HG03025 (cell line): ENCODE measurements at regions not wholly inside any gene's neighbourhood (a gene's known extent, or its start where the extent isn't known, plus 50 kb on each side); places are given as distances from the start of the nearest gene placed in this dataset.
"Not testable (repeated sequence)": the region's sequence is repeated elsewhere in the genome, so short reads cannot be mapped to it uniquely, and the experiment has no call there.

Experiments used
- ATAC-seq: cut with Tn5 transposase; IDR thresholded peaks from one replicate; pipeline ENCODE4 v1.9.1; 2021; ENCODE audit warnings: mild to moderate bottlenecking, moderate library complexity; ENCODE audit not compliant: unreplicated experiment, low FRiP score

DNA sequence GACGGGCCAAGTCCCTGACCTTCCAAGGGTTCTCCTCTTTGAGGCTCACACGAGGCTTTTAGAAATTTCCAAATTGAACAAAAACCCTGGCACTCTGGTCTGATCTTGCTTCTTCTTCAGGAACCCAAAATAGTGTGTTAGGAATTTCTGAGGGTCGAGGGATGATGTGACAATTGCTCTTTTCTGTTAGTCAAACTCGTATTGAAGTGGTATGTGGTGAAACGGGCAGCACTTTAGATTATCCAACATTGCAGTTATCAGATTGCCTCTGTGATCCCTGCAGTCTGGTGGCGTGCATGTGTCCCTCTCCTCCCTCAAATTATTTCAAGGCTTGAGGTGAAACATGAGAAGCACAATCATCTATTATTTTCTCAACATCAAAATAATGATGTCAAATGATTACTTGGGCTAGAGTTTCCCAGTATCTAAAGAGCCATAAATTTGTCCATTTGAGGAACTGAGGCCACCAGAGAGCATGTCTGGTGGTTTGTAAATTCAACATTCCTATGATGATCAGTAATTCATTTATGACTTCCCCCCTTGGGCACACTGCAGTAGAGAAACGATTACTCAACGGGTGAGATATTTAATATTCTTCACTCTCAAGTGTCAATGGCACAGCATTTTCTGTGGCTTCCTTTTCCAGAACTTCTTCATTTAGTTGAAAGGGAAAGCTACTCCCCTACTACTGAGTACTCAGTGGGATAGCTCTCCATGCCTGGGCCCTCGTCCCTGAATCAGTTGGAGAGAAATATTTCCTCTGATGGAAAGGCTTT, 308.6 kb upstream of the MAP3K7 start:
- ATAC-seq: no peak

DNA sequence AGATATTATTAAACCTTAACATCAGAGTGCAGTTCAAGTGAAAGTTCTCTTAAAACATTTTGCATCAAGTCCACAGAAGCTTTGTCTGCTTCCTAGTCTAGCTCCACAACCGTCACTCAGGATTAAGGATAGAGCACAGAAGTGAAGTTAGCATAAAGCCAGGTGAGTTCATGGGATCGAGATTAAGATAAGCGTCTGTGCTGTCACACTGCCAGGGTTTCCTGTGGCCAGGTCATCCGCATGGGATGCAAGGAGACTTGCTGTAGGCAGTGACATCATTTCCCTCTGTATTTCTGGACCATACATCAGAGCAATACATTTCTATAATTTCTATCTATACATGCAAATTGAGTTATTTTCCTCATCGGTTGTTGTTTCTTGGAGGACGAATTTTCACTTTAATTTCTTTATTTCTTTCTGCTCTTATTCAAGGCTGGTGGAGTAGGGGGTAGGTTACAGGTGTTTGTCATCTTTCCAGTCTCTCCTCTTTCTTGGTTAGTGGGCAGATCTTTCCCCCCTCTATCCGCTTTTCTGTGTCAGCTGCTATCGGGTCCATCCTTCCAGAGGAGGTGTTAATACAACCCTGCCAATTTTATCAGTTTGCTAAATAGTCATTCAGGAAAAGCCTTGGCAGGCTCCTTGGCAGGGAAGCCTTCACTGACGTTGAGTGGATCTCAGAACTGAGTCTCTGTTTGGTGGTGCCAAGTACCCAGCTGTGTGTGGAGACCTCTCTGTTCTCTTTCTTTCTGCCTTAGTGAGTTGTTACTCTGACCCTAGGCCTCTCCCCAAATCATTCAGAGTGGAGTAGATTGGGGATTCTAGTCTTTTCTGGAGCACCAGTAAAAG, 307.6 kb upstream of the MAP3K7 start:
- ATAC-seq: no peak

DNA sequence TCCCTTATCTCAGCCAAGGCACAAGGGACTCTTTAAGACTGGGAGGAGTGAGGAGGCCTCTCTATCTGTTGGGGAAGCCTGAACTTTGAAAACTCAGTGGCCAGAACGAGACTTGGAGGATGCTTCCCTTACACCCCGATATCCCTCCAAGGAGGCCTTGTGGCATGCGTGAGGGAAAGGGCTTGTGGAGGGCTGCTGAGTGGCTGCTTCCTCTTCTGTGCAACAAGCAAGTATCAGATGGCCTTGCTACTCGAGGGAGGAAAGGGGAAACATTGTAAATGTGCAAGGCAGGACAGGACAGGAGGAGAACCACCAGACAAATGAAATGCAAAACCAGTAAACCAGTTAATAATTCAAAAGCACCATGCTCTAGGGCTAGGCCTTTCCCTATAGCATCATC, 306.5 kb upstream of the MAP3K7 start:
- ATAC-seq: no peak

DNA sequence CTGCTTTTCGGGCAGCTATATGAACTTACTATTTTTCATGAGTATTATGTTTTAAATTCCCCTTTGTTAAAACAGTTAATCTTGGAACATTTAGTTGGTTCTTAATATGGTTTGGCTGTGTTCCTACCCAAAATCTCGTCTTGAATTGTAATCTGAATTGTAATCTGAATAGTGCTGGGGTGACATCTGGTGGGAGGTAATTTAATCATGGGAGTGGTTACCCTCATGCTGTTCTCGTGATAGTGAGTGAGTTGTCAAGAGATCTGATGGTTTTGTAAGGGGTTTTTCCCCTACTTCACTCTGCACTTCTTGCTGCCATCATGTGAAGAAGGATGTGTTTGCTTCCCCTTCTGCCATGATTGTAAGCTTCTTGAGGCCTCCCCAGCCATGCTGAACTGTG, 305.4 kb upstream of the MAP3K7 start:
- ATAC-seq: no peak

DNA sequence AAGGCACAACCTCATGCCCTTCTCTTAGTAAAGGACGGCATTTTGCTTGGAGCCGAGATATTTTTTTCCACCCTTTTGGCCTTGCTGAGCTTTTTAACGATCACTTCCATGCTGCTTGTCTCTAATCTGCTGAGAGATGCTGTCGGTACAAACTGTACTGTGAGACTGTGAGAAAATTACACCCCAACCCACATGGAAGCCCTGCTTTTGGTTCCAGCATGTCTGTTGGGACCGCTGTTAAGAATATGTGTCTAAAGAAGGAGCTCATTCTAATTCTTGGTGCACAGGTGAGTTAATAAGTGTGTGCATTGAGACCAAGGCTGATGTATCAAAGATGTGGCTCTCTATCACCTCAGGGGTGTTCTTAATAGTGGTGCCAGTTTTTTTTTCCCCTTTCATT, 304.5 kb upstream of the MAP3K7 start:
- no peak for ATAC-seq

DNA sequence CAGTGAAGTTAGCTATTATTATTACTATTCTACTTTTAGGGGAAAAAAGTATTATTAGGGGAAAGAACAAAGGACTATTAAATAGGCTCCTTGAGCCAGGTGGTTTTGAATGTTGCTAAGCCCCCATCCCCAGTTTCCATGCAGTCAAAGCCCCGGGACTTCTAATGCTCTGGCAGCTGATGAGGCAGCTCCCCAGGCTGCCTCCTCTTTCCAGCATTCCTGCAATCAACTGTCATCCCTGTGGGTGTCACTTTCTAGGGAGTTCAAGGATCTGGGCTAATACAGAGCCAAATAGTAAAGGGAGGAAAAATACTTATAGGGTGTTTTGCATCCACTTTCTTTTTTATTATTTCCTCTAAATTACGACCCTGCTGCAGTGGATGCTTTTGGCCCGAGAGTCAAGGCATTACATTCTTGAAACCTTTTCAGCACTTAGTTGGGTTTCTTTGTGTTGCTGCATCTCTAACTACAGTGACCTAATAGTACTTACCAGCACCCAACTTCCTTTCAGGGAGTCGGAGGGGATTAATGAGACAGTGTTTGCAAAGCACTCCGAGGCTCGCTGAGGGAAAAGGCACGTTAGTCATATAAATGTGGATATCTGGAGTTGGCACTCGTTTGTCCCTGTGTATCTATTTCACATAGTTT, 303.9 kb upstream of the MAP3K7 start:
- no peak for ATAC-seq

DNA sequence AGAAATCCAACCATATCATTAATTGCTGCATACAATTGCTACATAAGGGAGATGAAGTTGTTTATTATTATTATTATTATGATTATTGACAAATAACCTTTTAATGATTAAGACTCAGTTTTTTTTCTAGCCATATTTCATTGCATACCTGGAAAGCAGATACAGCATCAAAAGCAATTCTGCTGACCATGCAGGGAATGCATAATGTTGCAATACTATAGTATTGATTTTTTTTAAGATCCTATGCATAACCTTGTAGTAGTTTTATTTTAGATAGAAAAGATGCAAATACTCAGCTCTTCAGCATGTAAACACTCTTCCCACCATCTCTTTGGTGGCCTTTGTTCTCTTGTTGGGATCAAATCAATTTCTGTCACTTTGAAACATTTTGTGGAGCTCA, 300.9 kb upstream of the MAP3K7 start:
- ATAC-seq: no peak

DNA sequence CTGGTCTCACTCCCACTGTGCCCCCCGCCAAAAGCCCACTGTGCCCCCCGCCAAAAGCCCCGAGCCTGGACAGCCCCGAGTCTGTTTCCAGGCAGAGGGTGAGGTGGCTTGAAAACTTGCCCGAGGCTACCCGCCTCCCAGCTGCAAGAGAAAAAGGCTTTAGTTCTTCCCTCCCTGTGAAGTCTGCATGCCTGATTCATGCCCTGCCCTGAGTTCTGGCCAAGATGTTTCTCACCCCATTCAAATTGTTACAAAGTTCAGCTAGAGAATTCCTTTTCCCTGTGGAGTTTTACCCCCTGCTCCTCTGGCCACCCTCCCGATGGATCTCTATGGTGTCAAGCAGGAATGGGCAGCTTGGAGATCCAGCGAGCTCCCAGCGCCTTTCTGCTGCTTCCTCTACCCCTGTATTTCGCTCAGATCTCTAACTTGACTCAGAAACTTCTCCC, 298.8 kb upstream of the MAP3K7 start:
- no peak for ATAC-seq

DNA sequence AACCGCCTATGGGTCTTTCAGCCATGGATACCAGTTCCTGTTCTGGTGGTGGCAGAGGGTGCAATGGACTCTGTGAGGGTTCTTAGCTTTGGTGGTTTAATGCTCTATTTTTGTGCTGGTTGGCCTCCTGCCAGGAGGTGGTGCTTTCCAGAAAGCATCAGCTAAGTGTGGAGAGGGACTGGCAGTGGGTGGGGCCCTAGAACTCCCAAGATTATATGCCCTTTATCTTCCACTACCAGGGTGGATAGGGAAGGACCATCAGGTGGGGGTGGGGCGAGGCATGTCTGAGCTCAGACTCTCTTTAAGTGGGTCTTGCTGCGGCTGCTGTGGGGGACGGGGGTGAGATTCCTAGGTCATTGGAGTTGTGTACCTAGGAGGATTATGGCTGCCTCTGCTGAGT, 298.3 kb upstream of the MAP3K7 start:
- not testable (repeated sequence) for ATAC-seq

DNA sequence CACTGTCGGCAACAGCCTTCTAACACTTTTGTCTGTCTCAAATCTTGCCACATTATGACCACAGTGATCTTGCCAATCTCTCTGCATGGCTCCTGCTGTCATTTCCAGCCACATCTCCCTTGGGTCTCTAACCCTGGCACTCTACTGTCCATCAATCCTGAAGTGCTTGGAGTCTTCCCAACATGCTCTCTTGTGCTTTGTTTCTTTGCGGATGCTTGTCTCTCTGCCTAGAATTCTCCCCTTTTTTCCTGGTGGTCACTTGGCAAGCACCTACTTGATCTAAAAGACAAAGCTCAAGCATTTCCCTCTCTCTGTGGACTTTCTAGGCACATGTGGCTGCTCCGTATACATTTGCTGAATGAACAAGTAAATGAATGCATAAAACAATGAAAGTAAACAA, 290.7 kb upstream of the MAP3K7 start:
- ATAC-seq: no peak

DNA sequence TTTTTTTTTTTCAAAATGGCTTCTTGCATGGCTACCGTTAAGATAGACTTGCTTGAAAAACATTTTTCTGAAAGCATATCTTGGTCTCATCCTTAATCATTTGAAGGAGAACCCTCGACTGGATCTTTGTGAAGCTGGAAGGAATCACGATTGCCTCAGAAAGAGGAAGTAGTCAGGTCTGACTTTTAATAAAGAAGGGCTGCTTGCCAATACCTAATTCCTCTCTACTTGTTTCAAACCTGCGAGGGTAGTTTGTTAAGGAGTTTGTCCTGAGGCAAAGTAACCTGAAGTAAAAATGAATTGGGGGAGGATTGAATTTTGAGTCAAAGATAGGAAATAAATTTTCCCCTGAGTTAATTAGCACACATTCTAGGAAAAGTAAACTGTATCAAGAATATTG, 288.1 kb upstream of the MAP3K7 start:
- no peak for ATAC-seq

DNA sequence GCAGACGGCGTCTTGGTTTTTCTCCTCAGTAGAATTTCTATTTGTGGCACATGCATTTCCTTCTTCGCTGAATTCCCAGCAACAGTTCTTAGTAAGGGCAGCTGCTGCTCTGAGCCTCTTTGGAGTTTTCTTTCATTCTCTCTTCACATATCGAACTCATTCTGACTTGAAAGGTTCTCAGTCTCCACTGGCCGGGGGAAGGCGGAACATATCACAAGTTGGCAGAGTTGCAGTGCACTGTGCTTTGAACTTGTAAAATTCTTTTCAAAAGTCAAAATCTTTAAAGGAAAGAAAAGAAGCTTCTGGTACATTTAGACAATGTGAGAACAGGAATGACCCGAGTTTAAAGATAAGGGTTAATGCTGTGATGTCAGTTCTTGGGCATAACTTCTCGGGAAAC, 286.1 kb upstream of the MAP3K7 start:
- ATAC-seq: no peak

DNA sequence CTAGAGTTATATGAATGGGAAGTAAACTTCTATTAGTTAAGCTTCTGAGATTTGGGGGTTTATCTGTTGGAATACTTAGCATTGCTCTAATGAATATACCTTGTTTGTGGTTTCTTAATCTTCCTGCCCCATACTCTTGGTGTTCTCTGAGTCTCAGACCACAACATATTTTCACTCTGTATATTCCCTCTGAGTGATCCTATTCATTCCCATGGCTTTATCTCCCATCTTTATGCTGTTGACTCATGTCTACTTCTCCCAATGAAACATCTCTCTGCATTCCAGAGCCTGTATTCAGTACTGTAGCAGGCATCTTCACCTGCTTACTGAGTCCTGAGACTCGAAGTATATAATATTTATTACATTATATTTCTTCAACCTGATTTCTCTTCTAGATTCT, 283.7 kb upstream of the MAP3K7 start:
- no peak for ATAC-seq

DNA sequence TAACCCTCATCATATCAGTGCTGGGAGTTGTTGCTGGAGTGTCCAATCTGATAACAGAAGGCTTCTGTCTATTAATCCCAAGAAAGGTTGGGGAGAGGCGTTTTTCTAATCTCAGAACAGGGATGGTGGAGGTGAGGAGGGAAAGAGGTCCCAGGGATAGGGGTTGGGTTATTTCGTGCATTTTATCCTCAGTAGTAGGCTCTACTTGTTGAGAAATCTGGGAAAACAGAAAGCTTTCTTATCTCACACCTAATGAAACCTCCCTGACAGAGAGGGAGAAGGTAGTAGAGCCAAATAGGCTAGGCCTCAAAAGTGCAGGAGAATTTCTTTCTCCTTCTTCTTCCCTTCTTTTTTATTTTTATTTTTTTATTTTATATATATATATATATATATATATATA, 281.8 kb upstream of the MAP3K7 start:
- no peak for ATAC-seq

DNA sequence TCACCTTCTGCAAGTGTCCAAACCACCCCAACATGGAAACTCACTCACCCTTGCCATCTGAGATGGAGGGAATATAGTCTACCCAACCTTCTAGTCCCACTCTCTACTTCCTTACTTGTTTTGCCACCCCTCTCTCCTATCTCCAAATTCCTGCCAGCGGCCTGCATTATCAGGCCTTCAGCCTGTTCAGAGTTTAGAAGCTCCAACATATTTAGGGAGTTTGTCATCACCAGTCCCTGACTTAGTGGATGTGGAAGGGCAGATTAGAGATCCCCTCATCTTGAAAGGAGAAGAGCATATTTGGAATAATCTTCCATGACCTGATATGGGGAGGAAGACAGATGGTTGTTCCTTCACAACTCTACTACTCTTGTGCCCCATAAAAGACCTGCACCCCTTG, 281.4 kb upstream of the MAP3K7 start:
- ATAC-seq: no peak

DNA sequence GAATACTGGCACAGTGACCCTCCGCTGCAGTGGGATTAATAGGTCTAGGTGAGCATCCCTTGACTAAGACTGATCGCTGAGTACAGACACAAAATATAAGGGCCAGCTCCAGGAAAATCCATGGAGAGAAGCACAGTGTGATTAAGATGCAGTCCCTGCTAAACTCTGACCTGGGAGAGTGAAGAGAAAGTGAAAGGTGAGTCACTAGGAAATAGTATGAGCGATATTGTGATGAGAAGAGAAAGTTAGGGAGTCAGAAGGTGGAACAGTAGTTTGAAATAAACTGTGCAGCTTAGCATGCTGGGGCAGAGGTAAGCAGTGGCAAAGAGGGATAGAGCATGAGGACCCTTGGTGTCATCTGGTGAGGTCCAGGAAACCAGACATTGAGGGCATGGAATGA, 278.6 kb upstream of the MAP3K7 start:
- ATAC-seq: no peak

DNA sequence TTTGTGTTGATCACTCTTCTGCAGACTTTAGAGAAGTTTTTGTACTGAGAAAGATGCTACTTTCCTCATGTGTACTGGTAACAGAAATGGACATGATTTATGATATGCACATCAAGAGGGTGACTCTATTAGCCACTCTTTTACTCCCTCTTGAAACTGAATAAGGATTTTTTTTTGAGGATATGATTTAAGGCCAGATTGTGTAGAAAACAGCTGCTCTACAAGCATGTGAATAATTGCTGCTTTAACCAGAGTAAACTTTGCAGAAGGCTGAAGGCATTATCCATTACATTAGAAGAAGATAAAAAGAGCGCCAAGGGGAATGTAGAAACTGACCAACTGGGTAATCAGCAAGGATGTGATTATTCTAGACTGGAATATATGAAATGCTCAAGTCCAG, 276.2 kb upstream of the MAP3K7 start:
- ATAC-seq: no peak

DNA sequence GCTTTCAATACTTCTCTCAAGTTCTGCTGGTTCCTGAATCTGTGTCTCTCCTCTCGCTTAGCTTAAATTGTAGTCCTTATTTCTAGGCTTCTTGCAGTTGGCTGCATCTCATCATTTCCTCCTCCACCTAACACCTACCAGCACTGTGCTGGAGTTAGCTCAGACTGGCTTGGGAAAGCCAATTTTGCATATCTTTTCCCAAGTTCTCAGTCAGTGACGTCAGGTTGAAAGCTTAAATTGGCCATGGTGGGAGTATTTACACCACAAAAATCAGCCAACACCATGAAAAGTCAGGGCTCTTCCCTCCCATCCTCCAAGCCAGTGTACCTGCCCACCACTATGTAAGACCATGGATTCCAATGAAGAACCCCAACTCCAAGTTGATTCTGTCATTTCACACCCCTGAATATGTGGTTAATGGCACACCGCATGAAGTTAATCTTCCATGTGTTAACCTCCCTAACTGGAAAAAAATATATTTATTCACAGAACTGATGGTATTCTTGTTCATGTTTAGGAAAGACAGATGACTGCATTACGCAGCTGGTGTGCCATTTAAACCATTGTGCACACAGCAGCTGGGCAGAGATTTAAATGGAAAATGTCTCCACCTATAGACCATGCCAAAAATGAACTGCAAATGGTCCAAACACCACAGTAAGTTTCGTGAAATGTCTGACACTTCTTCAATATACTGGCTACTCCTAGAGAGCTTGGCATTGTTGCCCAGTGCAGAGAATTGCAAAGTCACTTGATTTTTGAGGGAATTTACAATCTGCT, 274.1 kb upstream of the MAP3K7 start:
- ATAC-seq: no peak

DNA sequence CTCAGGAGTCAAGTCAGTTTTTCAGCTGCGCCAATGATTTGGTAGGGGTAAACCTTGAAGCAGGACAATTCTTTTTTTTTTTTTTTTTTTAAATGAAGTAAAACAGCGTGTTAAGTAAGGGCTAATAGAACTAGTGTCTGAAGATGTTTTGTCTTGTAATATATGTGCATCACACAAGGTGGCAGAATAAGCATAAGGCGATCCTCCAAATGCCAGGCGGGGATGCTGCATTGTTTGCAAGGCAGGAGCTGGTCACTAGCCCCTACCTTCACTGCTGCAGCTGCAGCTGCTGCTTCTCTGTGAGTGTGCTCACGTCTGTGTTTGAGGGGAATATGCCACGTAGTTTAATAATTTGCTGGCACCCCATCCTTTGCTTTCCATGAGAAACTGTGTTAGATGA, 272.7 kb upstream of the MAP3K7 start:
- ATAC-seq: no peak

DNA sequence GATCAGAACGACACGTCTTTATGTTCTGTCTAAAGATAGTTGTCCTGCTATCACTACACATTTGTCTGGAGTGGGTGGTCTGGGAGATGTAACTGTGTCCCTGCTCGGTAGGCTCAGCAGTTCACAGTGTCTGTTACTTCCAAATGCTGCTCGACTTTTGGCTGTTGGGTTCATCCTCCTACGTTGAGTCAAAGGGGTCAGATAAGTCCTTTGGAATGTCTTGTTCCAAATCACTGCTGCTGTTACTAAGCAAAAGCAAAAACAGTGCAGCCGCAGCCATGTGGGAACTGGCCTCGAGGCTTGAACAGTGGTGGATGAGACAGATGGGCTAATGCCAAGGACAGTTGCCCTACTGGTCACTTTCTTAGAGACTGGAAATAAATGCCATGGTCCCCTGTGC, 272.2 kb upstream of the MAP3K7 start:
- no peak for ATAC-seq

DNA sequence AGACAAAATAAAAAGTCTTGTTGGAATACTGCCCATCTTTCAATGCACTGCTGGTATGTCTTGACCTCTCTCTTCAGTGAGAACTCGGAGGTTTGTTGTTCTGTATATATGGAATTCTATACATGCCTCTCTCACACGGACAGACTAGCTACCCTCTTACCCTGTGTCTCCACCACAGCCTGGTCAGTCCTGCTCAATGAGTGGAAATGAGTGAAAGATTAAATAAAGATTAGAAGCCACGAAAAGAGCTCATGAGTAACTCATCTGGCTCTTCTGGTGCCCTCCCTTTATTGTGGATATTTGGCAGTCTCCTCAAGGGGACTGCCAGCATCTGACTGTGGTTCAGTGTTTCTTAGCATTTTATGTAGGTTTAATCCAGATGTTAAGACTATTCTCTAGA, 262.8 kb upstream of the MAP3K7 start:
- no peak for ATAC-seq
